Small intestine (tissue), 7 donors: ENCODE measurements at regions not wholly inside any gene's neighbourhood (a gene's known extent, or its start where the extent isn't known, plus 50 kb on each side); places are given as distances from the start of the nearest gene placed in this dataset.
A peak's percentile ranks its signal among the peaks of the same experiment; 100 is the strongest.

Experiments used
- DNase-seq, 2 donors: peaks; one replicate each; pipeline versions ENCODE4 v3.0.0 to v3.0.0-alpha.2; 2013
- FAIRE-seq: peaks from 2 replicates; lab custom pipeline; 2012; peaks lifted over from hg19 to GRCh38; lab: Jason Lieb, UNC
- H3K27ac ChIP-seq, 3 donors: one replicate each; pipeline ENCODE4 v1.5.1; 2013; ENCODE audit warnings: low read length in 2 of 3, mild to moderate bottlenecking in 2 of 3, control low read depth in 1 of 3, inconsistent platforms in 1 of 3, low read depth in 1 of 3, moderate library complexity in 1 of 3
- H3K27me3 ChIP-seq, 3 donors: one replicate each; pipeline ENCODE4 v1.6.1; 2013; ENCODE audit warnings: low read length in 3 of 3, inconsistent platforms in 1 of 3; ENCODE audit not compliant: control insufficient read depth in 3 of 3, insufficient read depth in 3 of 3
- H3K36me3 ChIP-seq, 3 donors: one replicate each; pipeline ENCODE4 v1.6.1; 2013; ENCODE audit warnings: low read length in 3 of 3, inconsistent platforms in 1 of 3, low read depth in 1 of 3, mild to moderate bottlenecking in 1 of 3, moderate library complexity in 1 of 3; ENCODE audit not compliant: control insufficient read depth in 3 of 3, insufficient read depth in 2 of 3
- H3K4me1 ChIP-seq, 3 donors: one replicate each; pipeline ENCODE4 v1.6.1; 2013; ENCODE audit warnings: low read length in 2 of 3, inconsistent platforms in 1 of 3, low read depth in 1 of 3, mild to moderate bottlenecking in 1 of 3, moderate library complexity in 1 of 3; ENCODE audit not compliant: control insufficient read depth in 3 of 3, insufficient read depth in 2 of 3
- H3K4me3 ChIP-seq, 3 donors: one replicate each; pipeline ENCODE4 v1.5.1; 2013; ENCODE audit warnings: low read length in 3 of 3, control low read depth in 1 of 3, inconsistent platforms in 1 of 3, low read depth in 1 of 3, mild to moderate bottlenecking in 1 of 3, moderate library complexity in 1 of 3
- H3K9me3 ChIP-seq, 2 donors: one replicate each; pipeline ENCODE4 v1.6.1; 2013; ENCODE audit warnings: low read depth in 1 of 2, low read length in 1 of 2; ENCODE audit not compliant: control insufficient read depth in 2 of 2, insufficient read depth in 1 of 2
- WGBS, 3 donors: extraction: QIAGEN DNeasy Blood & Tissue Kit; methylation state at CpG; one replicate each; pipeline ENCODE4 v1.1.7; 2013; 5-methylcytosine and 5-hydroxymethylcytosine counted together
- donor health status: healthy with polysubstance abuse.
- donor health status: control.
- donor health status: control.
- donor health status: Bipolar disorder and iron deficiency.
- donor health status: healthy.

GRCh38 chr10:4763960-4764428 lies 62.0 kb upstream of the AKR1E2 start:
- FAIRE-seq = no peak
- no peaks in the 10 kb centered on the region for H3K27me3 ChIP-seq
- peak overlapping the region in 1 of 3 donors; percentile 3 for H3K4me3 ChIP-seq
- WGBS, 3 donors = 60 to 70% (median 61%) methylated on average over 6 of the region's 6 CpGs
- H3K36me3 ChIP-seq = no peaks in the 10 kb centered on the region
- no peak for DNase-seq
- no peak overlapping the region for H3K27ac ChIP-seq
- no peaks in the 10 kb centered on the region for H3K4me1 ChIP-seq
- H3K9me3 ChIP-seq = no peaks in the 10 kb centered on the region

- DNase-seq (no peak), FAIRE-seq (no peak)
- Histone ChIP-seq H3K27me3 (no peaks in the 10 kb centered on the region), H3K9me3 (no peaks in the 10 kb centered on the region), H3K4me3 (peak overlapping the region in 1 of 3 donors; percentile 3), H3K27ac (no peak overlapping the region), H3K4me1 (no peaks in the 10 kb centered on the region), H3K36me3 (no peaks in the 10 kb centered on the region)
- 92 to 96% (median 93%) methylated on average over 1 of the region's 1 CpG for WGBS, 3 donors
These were observed 62.5 kb upstream of the AKR1E2 start for GRCh38 chr10:4763513-4763912.

GRCh38 chr10:4758256-4758655 lies 67.8 kb upstream of the AKR1E2 start:
- H3K27me3 ChIP-seq = no peaks in the 10 kb centered on the region
- no peaks in the 10 kb centered on the region for H3K4me1 ChIP-seq
- H3K36me3 ChIP-seq = no peaks in the 10 kb centered on the region
- H3K4me3 ChIP-seq = no peak overlapping the region
- FAIRE-seq (no peak), DNase-seq (no peak)
- H3K27ac ChIP-seq = no peak overlapping the region
- no peaks in the 10 kb centered on the region for H3K9me3 ChIP-seq
- WGBS, 3 donors = 88 to 90% (median 89%) methylated on average over 1 of the region's 1 CpG

DNA sequence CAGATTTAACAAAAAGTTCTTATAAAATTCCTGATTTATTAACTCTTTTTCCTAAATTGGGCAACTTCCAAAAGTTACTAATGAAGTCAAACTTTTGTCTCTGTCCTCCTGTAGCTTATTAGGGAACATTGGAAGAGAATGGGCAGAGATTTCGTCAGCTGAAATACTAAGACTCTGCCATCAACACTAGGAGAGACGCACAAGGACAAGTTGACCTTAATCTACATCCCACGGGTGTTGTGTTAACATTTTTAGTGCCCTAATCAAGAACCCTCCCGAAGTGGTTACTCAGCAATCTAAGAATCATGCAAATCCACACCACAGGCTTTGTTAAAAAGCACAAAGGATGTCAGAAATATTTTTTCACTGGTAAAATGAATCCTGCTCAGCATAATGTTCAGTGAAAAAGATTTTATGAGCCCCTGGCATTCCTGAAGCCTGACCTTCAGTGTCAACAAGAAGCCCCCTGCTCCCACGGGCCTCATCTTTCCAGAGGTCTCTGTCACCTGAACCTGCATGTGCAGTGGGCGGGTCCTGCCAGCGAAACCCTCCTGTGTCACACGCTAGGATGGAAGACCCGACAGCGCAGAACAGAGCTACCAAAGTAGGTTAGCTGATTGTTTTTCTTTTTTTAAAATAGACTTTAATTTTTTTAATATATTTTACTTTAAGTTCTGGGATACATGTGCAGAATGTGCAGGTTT lies 70.6 kb upstream of the AKR1E2 start:
- no peak overlapping the region for H3K4me3 ChIP-seq
- no peak for FAIRE-seq
- no peak for DNase-seq
- peaks cover 0 to 2% (median 0%) of the 10 kb centered on the region in 3 donors for H3K27me3 ChIP-seq
- no peaks in the 10 kb centered on the region for H3K4me1 ChIP-seq
- H3K9me3 ChIP-seq = no peaks in the 10 kb centered on the region
- no peaks in the 10 kb centered on the region for H3K36me3 ChIP-seq
- 67 to 77% (median 70%) methylated on average over 10 of the region's 10 CpGs for WGBS, 3 donors
- no peak overlapping the region for H3K27ac ChIP-seq

GRCh38 chr10:4754143-4754542 lies 71.9 kb upstream of the AKR1E2 start:
- H3K4me1 ChIP-seq = no peaks in the 10 kb centered on the region
- no peak overlapping the region for H3K4me3 ChIP-seq
- 93 to 96% (median 95%) methylated on average over 6 to 8 of the region's 8 CpGs for WGBS, 3 donors
- FAIRE-seq (no peak), DNase-seq (no peak)
- no peaks in the 10 kb centered on the region for H3K9me3 ChIP-seq
- H3K27ac ChIP-seq = no peak overlapping the region
- peaks cover 0 to 2% (median 0%) of the 10 kb centered on the region in 3 donors for H3K27me3 ChIP-seq
- H3K36me3 ChIP-seq = no peaks in the 10 kb centered on the region

DNA sequence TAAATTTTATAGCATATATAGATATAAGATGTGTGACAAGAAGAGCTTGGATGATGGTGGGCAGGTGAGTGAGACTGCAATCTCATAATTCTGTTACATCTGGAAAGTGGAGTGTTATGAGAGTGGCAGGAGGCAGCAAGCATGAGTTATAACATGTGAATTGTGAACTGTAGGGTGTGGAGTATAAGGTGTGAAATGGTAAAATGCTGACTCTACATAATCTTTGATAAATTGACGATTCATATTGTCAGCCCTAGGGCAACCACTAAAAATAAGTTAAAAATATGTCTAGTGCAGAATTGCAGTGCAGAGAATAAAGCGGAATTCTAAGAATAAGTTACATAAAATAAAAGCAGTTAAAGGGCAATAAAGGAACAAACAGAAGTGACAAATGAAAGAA lies 74.8 kb upstream of the AKR1E2 start:
- no peak overlapping the region for H3K4me3 ChIP-seq
- FAIRE-seq (no peak), DNase-seq (no peak)
- 73 to 91% (median 83%) methylated on average over 2 of the region's 2 CpGs for WGBS, 3 donors
- no peak overlapping the region for H3K27ac ChIP-seq
- H3K4me1 ChIP-seq = no peaks in the 10 kb centered on the region
- no peaks in the 10 kb centered on the region for H3K36me3 ChIP-seq
- no peaks in the 10 kb centered on the region for H3K9me3 ChIP-seq
- H3K27me3 ChIP-seq = peaks cover 0 to 4% (median 2%) of the 10 kb centered on the region in 3 donors

GRCh38 chr10:4749271-4749574 lies 76.8 kb upstream of the AKR1E2 start:
- no peak for FAIRE-seq
- Histone ChIP-seq H3K4me3 (no peak overlapping the region), H3K36me3 (no peaks in the 10 kb centered on the region), H3K27me3 (peaks cover 0 to 5% (median 4%) of the 10 kb centered on the region in 3 donors), H3K4me1 (no peaks in the 10 kb centered on the region), H3K9me3 (no peaks in the 10 kb centered on the region), H3K27ac (no peak overlapping the region)
- DNase-seq = no peak
- 75 to 90% (median 88%) methylated on average over 4 of the region's 4 CpGs for WGBS, 3 donors

- H3K36me3 ChIP-seq = no peaks in the 10 kb centered on the region
These were observed 77.3 kb upstream of the AKR1E2 start for GRCh38 chr10:4748491-4749270.

More at GRCh38 chr10:4748491-4749270, 77.3 kb upstream of the AKR1E2 start:
- Histone ChIP-seq H3K4me3 (no peak overlapping the region), H3K4me1 (no peaks in the 10 kb centered on the region), H3K9me3 (no peaks in the 10 kb centered on the region), H3K27me3 (peaks cover 0 to 5% (median 4%) of the 10 kb centered on the region in 3 donors), H3K27ac (no peak overlapping the region)
- DNase-seq (no peak), FAIRE-seq (no peak)
- WGBS, 3 donors = 66 to 73% (median 70%) methylated on average over 4 of the region's 4 CpGs
